Ovary (tissue), 7 donors: ENCODE measurements at regions not wholly inside any gene's neighbourhood (a gene's known extent, or its start where the extent isn't known, plus 50 kb on each side); places are given as distances from the start of the nearest gene placed in this dataset.

ENCODE experiments used
- DNase-seq, 5 donors: peaks; one replicate each; pipeline ENCODE4 v3.0.0-alpha.2; 2019 to 2020
- H3K27ac ChIP-seq, 2 donors: fragments of 200-600 bp; one replicate each; pipeline versions ENCODE4 v1.5.1 to v1.8.0; 2019 to 2022
- H3K27me3 ChIP-seq: fragments of 200-600 bp; one replicate; pipeline ENCODE4 v1.8.0; 2022
- H3K36me3 ChIP-seq: fragments of 200-600 bp; sonication (generic); one replicate; pipeline ENCODE4 v1.5.1; 2019
- H3K4me1 ChIP-seq: one replicate; pipeline ENCODE4 v1.8.1; 2013; ENCODE audit warnings: mild to moderate bottlenecking, moderate library complexity; ENCODE audit not compliant: insufficient read depth
- H3K4me3 ChIP-seq: fragments of 200-600 bp; sonication (generic); one replicate; pipeline ENCODE4 v1.5.1; 2017
- H3K9me3 ChIP-seq, 2 donors: fragments of 200-600 bp in 1 of 2; sonication (generic) in 1 of 2; one replicate each; pipeline versions ENCODE4 v1.5.1 to v1.8.1; 2013 to 2019; ENCODE audit warnings: mild to moderate bottlenecking in 1 of 2, moderate library complexity in 1 of 2
- EP300 ChIP-seq: sonication (generic); formaldehyde crosslinking; IDR thresholded peaks from one replicate; pipeline ENCODE4 v1.6.1; 2017; ENCODE audit warnings: antibody characterized with exemption
- POLR2A ChIP-seq: fragments of 450-650 bp; IDR thresholded peaks from one replicate; pipeline ENCODE4 v1.6.1; 2017; ENCODE audit warnings: antibody characterized with exemption, mild to moderate bottlenecking, moderate library complexity
- WGBS, 3 donors: extraction: QIAGEN DNeasy Blood & Tissue Kit in 1 of 3; methylation state at CpG; one replicate each; pipeline versions ENCODE4 v1.1.5 to v1.1.7; 2013 to 2017; 5-methylcytosine and 5-hydroxymethylcytosine counted together
- intact Hi-C, 4 donors: fragments of 100-400 bp; cut with DNase I; formaldehyde crosslinking; loops; one replicate each; pipeline versions ENCODE4 v1.11.0 to v1.15.1; 2022 to 2023
- TF ChIP-seq, protein P1 (sequence below), 3 donors: fragments of 450-650 bp in 2 of 3; fragments of 200-600 bp in 1 of 3; IDR thresholded peaks; one replicate each; pipeline versions ENCODE4 v1.5.1 to v1.8.0; 2016 to 2022; ENCODE audit warnings: antibody characterized with exemption in 3 of 3, mild to moderate bottlenecking in 1 of 3
- donor health status: DM: no; HTN: no; CAD: no; lungs with moderate emphysema.
- donor health status: DM: no; HTN: no; CAD: no.
- donor health status: Bipolar disorder and iron deficiency.
- donor health status: DM: no; HTN: no; CAD: no.
- donor health status: DM: yes; HTN: yes; CAD: no.

DNA sequence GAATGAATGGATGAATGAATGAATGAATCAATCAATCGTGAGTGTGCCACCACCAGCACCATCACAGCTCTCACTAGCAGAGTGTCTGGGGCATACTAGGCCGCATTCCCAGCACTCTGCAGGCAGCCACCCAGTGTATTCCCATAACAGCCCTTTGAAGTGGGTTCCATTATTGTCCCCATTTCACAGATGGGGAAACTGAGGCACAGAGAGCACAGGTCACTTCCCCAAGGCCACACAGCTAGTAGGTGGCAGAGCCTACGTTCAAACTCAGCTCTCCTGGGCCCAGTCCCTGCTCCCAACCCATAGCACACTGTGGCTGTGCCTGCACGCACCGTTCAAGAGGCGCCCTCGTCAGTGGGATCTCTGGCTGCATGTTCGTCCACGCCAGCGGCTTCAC lies 88.1 kb downstream of the RFLNA start:
- TF ChIP-seq, protein P1, sequence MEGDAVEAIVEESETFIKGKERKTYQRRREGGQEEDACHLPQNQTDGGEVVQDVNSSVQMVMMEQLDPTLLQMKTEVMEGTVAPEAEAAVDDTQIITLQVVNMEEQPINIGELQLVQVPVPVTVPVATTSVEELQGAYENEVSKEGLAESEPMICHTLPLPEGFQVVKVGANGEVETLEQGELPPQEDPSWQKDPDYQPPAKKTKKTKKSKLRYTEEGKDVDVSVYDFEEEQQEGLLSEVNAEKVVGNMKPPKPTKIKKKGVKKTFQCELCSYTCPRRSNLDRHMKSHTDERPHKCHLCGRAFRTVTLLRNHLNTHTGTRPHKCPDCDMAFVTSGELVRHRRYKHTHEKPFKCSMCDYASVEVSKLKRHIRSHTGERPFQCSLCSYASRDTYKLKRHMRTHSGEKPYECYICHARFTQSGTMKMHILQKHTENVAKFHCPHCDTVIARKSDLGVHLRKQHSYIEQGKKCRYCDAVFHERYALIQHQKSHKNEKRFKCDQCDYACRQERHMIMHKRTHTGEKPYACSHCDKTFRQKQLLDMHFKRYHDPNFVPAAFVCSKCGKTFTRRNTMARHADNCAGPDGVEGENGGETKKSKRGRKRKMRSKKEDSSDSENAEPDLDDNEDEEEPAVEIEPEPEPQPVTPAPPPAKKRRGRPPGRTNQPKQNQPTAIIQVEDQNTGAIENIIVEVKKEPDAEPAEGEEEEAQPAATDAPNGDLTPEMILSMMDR (IDR thresholded peaks at IDR 0.05) = no peak
- TF ChIP-seq EP300 (no peak), POLR2A (no peak)
- no peak overlapping the region for H3K4me3 ChIP-seq
- peaks cover 26% of the 10 kb centered on the region for H3K4me1 ChIP-seq
- no peak for DNase-seq
- 92 to 94% (median 93%) methylated on average over 10 of the region's 10 CpGs for WGBS, 3 donors
- no peaks in the 10 kb centered on the region for H3K36me3 ChIP-seq
- H3K9me3 ChIP-seq = no peaks in the 10 kb centered on the region
- no peaks in the 10 kb centered on the region for H3K27me3 ChIP-seq
- H3K27ac ChIP-seq = peak overlapping the region in 1 of 2 donors; percentile 93
- intact Hi-C loops = loop anchor here in 2 of 4 donors (5.0 to 10.0 kb wide), 2 partner anchors 182 to 184 kb away; partner anchors contain the start of gene NCOR2 (in 2 of the 2)

DNA sequence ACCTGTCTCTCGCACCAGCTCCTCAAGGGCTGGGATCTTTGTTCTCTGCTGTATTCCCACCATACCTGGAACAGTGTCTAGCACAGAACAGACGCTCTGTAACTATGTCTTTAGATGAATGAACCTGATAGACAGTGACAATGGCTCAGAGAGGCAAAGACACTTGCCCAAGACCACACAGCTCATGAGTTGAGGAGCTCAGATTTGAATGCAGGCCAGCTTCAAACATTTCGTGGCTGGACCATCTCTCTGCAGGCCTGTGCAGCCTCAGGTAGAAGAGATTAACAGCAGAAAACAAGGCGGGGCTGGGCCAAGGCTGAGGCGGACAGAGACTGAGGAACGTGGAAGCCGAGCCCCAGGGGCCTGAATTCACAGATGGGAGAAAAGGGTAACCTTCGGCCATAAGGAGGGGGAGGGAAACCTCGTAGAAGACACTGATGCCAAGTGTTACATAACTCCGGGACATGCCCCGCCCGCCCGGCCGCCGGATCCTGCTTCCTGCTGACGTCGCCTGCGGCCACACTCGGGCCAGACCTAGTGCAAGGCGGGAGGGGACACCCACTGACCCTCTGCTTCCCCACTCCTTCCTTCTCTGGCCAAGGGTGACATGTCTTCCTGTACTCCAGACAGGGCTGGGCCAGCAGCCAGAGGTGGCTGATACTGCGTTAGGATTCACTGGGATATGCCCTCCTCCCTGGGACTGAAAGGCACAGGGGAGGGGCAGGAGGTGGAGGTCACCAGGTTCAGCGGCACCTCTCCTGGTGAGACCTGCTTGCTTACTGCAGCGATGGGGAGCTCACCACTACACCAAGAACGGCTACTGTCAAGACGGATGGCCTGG lies 86.8 kb downstream of the RFLNA start:
- Histone ChIP-seq H3K4me1 (peaks cover 18% of the 10 kb centered on the region), H3K9me3 (no peaks in the 10 kb centered on the region), H3K4me3 (no peak overlapping the region), H3K36me3 (no peaks in the 10 kb centered on the region), H3K27me3 (no peaks in the 10 kb centered on the region), H3K27ac (peak overlapping the region; percentile 70 to 93)
- TF ChIP-seq EP300 = peak; percentile 76
- TF ChIP-seq POLR2A = no peak
- DNase-seq = peak; percentile 91 to 96 (median 95)
- intact Hi-C loops = loop anchor here in 2 of 4 donors (5.0 to 10.0 kb wide), 2 partner anchors 183 to 186 kb away; partner anchors contain the start of gene NCOR2 (in 2 of the 2)
- WGBS, 3 donors = 11 to 17% (median 13%) methylated on average over 25 of the region's 25 CpGs

- DNase-seq = no peak
- H3K4me1 ChIP-seq = peaks cover 18% of the 10 kb centered on the region
- intact Hi-C loops = loop anchor here in 2 of 4 donors (5.0 to 10.0 kb wide), 2 partner anchors 184 to 186 kb away; partner anchors contain the start of gene NCOR2 (in 2 of the 2)
- no peaks in the 10 kb centered on the region for H3K27me3 ChIP-seq
- TF ChIP-seq POLR2A (no peak), EP300 (no peak)
- TF ChIP-seq, protein P1 (IDR thresholded peaks at IDR 0.05) = no peak
- 50 to 51% (median 50%) methylated on average over 8 of the region's 8 CpGs for WGBS, 3 donors
- H3K36me3 ChIP-seq = no peaks in the 10 kb centered on the region
- H3K4me3 ChIP-seq = no peak overlapping the region
- H3K9me3 ChIP-seq = no peaks in the 10 kb centered on the region
- peak overlapping the region; percentile 70 to 93 for H3K27ac ChIP-seq
These were observed 86.0 kb downstream of the RFLNA start for GRCh38 chr12:124380796-124381455.

DNA sequence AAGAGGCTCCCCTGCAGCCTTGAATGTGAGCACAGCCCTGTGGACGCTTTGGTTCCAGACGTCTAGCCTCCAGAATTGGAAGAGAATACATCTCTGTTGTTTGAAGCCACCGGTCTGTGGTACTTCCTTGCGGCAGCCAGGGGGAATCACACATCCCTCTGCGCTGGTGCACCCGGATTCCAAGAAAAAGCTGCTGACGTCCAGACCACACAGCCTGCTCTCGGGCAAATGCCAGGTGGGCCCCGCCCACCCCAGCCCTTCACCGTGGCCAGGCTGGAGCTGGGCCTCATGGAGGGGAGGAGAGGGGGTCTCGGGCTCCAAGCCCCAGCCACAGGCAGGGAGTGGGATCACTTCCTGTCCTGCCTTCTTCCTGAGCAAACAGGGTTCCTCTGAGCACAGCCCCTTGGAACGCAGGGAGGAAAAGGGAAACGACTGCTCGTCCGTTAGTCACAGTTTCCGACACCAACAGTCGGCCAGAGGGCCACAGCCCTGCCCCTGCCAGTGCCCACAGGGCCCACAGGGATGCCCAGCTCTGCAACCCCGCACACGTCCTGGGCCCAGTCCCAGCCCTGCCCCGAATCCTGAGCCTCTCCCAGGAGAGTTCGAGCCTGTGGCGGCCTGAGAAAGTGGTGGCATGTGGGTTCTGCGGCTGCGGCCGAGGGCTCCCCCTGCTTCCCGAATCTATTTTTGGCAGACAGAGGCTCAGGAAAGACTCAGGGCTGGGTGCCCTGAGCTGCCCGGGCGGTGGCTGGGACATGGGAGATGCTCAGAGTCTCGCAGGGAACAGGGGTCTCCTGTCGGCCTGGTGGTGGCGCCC lies 85.3 kb downstream of the RFLNA start:
- peaks cover 18% of the 10 kb centered on the region for H3K4me1 ChIP-seq
- no peak for TF ChIP-seq EP300
- TF ChIP-seq POLR2A = no peak
- TF ChIP-seq, protein P1 (IDR thresholded peaks at IDR 0.05) = peak; percentile 57 to 90 (median 81)
- H3K36me3 ChIP-seq = no peaks in the 10 kb centered on the region
- H3K4me3 ChIP-seq = no peak overlapping the region
- no peaks in the 10 kb centered on the region for H3K27me3 ChIP-seq
- H3K27ac ChIP-seq = peak overlapping the region; percentile 47 to 93
- H3K9me3 ChIP-seq = no peaks in the 10 kb centered on the region
- WGBS, 3 donors = 13 to 18% (median 14%) methylated on average over 26 to 31 of the region's 31 CpGs
- peak; percentile 77 to 88 (median 85) for DNase-seq
- intact Hi-C loops = loop anchor here (5.0 to 10.0 kb wide), 4 partner anchors 185 to 387 kb away; partner anchors contain the start of gene NCOR2 (in 3 of the 4)
